B cell (primary cell): ENCODE measurements at regions not wholly inside any gene's neighbourhood (a gene's known extent, or its start where the extent isn't known, plus 50 kb on each side); places are given as distances from the start of the nearest gene placed in this dataset.

Experiments used
- ATAC-seq: fragments of 200-7000 bp; cut with Tn5 transposase; one replicate; pipeline ENCODE4 v1.10.0; 2021; ENCODE audit warnings: low read depth, mild to moderate bottlenecking, moderate number of reproducible peaks, moderate library complexity
- CTCF ChIA-PET: fragments of 350-600 bp; sonication (Branson Sonifier 250); formaldehyde crosslinking; loops from one replicate; lab custom pipeline; 2021; ENCODE audit warnings: antibody characterized with exemption, inconsistent platforms; lab: Charles Lee
- POLR2A ChIA-PET: fragments of 350-600 bp; sonication (Branson Sonifier 250); formaldehyde crosslinking; loops from one replicate; lab custom pipeline; 2021; ENCODE audit warnings: antibody characterized with exemption; lab: Charles Lee
- DNase-seq: peaks from one replicate; pipeline ENCODE4 v3.0.0; 2013
- H2AFZ ChIP-seq: 2 replicates; pipeline ENCODE4 v1.6.1; 2012; ENCODE audit warnings: mild to moderate bottlenecking, low read depth, low read length; ENCODE audit not compliant: insufficient read depth, poor library complexity, severe bottlenecking
- H3K27ac ChIP-seq, 2 donors: 1 replicate in 1 of 2; 2 replicates in 1 of 2; pipeline ENCODE4 v1.5.1; 2012 to 2013; ENCODE audit warnings: low read length in 2 of 2, mild to moderate bottlenecking in 2 of 2, moderate library complexity in 1 of 2
- H3K27me3 ChIP-seq, 4 experiments: fragments of 200-600 bp in 1 of 4; sonication (generic) in 1 of 4; replicated peaks in 1 of 4; 1 replicate in 2 of 4; 2 replicates in 2 of 4; pipeline versions ENCODE4 v1.6.1 to v1.7.0; 2013 to 2016; ENCODE audit warnings: low read length in 3 of 4, mild to moderate bottlenecking in 2 of 4, mixed read lengths in 1 of 4, moderate library complexity in 1 of 4; ENCODE audit not compliant: insufficient read depth in 4 of 4, control insufficient read depth in 3 of 4; ENCODE audit errors: control extremely low read depth in 1 of 4
- H3K36me3 ChIP-seq, 2 experiments: replicated peaks in 1 of 2; 1 replicate in 1 of 2; 2 replicates in 1 of 2; pipeline versions ENCODE4 v1.6.1 to v1.7.1; 2013; ENCODE audit warnings: low read length in 1 of 2; ENCODE audit not compliant: insufficient read depth in 2 of 2, control insufficient read depth in 1 of 2; ENCODE audit errors: control extremely low read depth in 1 of 2, extremely low read depth in 1 of 2
- H3K4me1 ChIP-seq, 2 donors: fragments of 200-600 bp in 1 of 2; sonication (generic) in 1 of 2; 1 replicate in 1 of 2; 2 replicates in 1 of 2; pipeline versions ENCODE4 v1.5.1 to v1.6.1; 2013 to 2017; ENCODE audit warnings: low read length in 2 of 2; ENCODE audit not compliant: control insufficient read depth in 2 of 2, insufficient read depth in 2 of 2
- H3K4me2 ChIP-seq: replicated peaks from 2 replicates; pipeline ENCODE3; 2012; ENCODE audit warnings: mild to moderate bottlenecking, low read depth, low read length; ENCODE audit not compliant: poor library complexity, severe bottlenecking
- H3K4me3 ChIP-seq, 5 experiments: fragments of 200-600 bp in 1 of 5; sonication (generic) in 1 of 5; 1 replicate in 3 of 5; 2 replicates in 2 of 5; pipeline versions ENCODE4 v1.5.1 to v1.7.0; 2011 to 2016; ENCODE audit warnings: low read length in 4 of 5, mild to moderate bottlenecking in 4 of 5, low read depth in 2 of 5, control low read depth in 1 of 5, moderate library complexity in 1 of 5; ENCODE audit not compliant: insufficient read depth in 1 of 5; ENCODE audit errors: control extremely low read depth in 1 of 5, extremely low read depth in 1 of 5
- H3K79me2 ChIP-seq: fragments of 200-600 bp; sonication (generic); one replicate; pipeline ENCODE4 v1.6.0; 2016; ENCODE audit warnings: low read length; ENCODE audit not compliant: control insufficient read depth, insufficient read depth
- H3K9ac ChIP-seq: fragments of 200-600 bp; sonication (generic); 2 replicates; pipeline ENCODE4 v1.6.1; 2017; ENCODE audit warnings: mild to moderate bottlenecking, low read length, moderate library complexity
- H3K9me3 ChIP-seq, 3 donors: one replicate each; pipeline versions ENCODE4 v1.6.1 to v1.7.1; 2013; ENCODE audit warnings: low read length in 2 of 3; ENCODE audit not compliant: control insufficient read depth in 2 of 3, insufficient read depth in 1 of 3; ENCODE audit errors: control extremely low read depth in 1 of 3
- H4K20me1 ChIP-seq: 2 replicates; pipeline ENCODE4 v1.6.0; 2012; ENCODE audit warnings: mild to moderate bottlenecking, low read length; ENCODE audit not compliant: insufficient read depth, control insufficient read depth, poor library complexity, severe bottlenecking
- H3K27ac Mint-ChIP-seq: one replicate; pipeline ENCODE4 v1.8.0; 2021; ENCODE audit warnings: mixed read lengths
- H3K27me3 Mint-ChIP-seq: one replicate; pipeline ENCODE4 v1.8.0; 2021; ENCODE audit warnings: mixed read lengths
- H3K4me1 Mint-ChIP-seq: one replicate; pipeline ENCODE4 v1.8.0; 2021; ENCODE audit warnings: mixed read lengths
- H3K4me3 Mint-ChIP-seq: one replicate; pipeline ENCODE4 v1.8.0; 2021; ENCODE audit warnings: mixed read lengths
- H3K9me3 Mint-ChIP-seq: one replicate; pipeline ENCODE4 v1.8.0; 2022; ENCODE audit warnings: mixed read lengths; ENCODE audit not compliant: insufficient read depth
- EZH2 ChIP-seq: IDR thresholded peaks from 2 replicates; pipeline ENCODE4 v1.6.1; 2012; ENCODE audit warnings: borderline replicate concordance, low read depth, mild to moderate bottlenecking, moderate library complexity, low read length; ENCODE audit not compliant: insufficient read depth, poor library complexity, severe bottlenecking
- WGBS: methylation state at CpG from one replicate; pipeline ENCODE4 v1.1.5; 2013; ENCODE audit warnings: missing lambda C conversion rate; ENCODE audit not compliant: insufficient coverage; 5-methylcytosine and 5-hydroxymethylcytosine counted together
- intact Hi-C: fragments of 100-400 bp; cut with micrococcal nuclease; formaldehyde crosslinking; loops from one replicate; pipeline ENCODE4 v1.10.0; 2022
- TF ChIP-seq, protein P1 (sequence below): fragments of 200-600 bp; IDR thresholded peaks from one replicate; pipeline ENCODE4 v1.8.0; 2022; ENCODE audit warnings: antibody characterized with exemption, mild to moderate bottlenecking

DNA sequence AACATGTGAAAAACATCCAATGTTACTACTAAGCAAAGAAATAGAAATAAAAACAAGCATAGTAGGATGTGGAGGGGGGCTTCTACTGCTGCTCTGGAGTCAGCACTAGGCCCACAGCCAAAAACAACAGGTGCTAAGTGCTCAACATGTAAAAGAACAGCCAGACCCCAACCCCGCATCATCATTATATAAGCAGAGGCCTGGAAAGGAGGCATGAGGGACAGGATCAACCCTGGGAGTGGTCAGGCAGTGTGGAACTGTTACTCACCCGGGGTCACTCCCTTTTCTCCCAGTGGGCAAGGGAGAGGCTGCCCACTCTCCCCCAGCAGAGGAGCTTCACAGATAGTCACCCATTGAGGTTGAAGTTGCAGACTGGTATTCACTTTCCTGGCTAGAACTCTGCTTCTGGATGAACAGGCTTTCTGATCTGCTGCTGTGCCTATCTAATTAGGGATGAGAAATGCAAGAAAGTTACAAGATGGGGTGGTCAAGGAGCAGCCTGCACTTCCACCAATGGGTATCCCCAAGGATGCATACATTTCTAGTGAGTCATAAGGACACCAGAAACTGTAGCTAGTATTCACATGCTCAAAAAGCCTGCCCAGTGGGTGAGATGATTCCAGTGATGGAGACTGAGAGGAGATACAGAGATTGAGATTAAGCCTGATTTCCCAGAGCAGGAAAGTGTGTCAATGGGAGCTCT lies 480.1 kb upstream of the TCF4 start:
- TF ChIP-seq EZH2 = no peak
- TF ChIP-seq, protein P1, sequence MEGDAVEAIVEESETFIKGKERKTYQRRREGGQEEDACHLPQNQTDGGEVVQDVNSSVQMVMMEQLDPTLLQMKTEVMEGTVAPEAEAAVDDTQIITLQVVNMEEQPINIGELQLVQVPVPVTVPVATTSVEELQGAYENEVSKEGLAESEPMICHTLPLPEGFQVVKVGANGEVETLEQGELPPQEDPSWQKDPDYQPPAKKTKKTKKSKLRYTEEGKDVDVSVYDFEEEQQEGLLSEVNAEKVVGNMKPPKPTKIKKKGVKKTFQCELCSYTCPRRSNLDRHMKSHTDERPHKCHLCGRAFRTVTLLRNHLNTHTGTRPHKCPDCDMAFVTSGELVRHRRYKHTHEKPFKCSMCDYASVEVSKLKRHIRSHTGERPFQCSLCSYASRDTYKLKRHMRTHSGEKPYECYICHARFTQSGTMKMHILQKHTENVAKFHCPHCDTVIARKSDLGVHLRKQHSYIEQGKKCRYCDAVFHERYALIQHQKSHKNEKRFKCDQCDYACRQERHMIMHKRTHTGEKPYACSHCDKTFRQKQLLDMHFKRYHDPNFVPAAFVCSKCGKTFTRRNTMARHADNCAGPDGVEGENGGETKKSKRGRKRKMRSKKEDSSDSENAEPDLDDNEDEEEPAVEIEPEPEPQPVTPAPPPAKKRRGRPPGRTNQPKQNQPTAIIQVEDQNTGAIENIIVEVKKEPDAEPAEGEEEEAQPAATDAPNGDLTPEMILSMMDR = no peak
- intact Hi-C loops = no loop called here
- no peak overlapping the region for H3K9ac ChIP-seq
- no peaks in the 10 kb centered on the region for H3K9me3 ChIP-seq
- ATAC-seq (no peak), DNase-seq (no peak)
- H3K4me3 ChIP-seq = no peak overlapping the region
- H3K79me2 ChIP-seq = no peaks in the 10 kb centered on the region
- no peak overlapping the region for H2AFZ ChIP-seq
- no peak overlapping the region for H3K4me2 ChIP-seq
- Mint-ChIP-seq H3K4me3 (no peak overlapping the region), H3K27me3 (no peaks in the 10 kb centered on the region), H3K4me1 (no peaks in the 10 kb centered on the region), H3K27ac (no peak overlapping the region), H3K9me3 (no peaks in the 10 kb centered on the region)
- H4K20me1 ChIP-seq = no peaks in the 10 kb centered on the region
- WGBS = 86% methylated on average over 1 of the region's 2 CpGs
- H3K27ac ChIP-seq = no peak overlapping the region
- H3K4me1 ChIP-seq = no peaks in the 10 kb centered on the region
- CTCF ChIA-PET = no interaction called here
- H3K27me3 ChIP-seq = no peaks in the 10 kb centered on the region
- H3K36me3 ChIP-seq = no peaks in the 10 kb centered on the region
- POLR2A ChIA-PET = no interaction called here

DNA sequence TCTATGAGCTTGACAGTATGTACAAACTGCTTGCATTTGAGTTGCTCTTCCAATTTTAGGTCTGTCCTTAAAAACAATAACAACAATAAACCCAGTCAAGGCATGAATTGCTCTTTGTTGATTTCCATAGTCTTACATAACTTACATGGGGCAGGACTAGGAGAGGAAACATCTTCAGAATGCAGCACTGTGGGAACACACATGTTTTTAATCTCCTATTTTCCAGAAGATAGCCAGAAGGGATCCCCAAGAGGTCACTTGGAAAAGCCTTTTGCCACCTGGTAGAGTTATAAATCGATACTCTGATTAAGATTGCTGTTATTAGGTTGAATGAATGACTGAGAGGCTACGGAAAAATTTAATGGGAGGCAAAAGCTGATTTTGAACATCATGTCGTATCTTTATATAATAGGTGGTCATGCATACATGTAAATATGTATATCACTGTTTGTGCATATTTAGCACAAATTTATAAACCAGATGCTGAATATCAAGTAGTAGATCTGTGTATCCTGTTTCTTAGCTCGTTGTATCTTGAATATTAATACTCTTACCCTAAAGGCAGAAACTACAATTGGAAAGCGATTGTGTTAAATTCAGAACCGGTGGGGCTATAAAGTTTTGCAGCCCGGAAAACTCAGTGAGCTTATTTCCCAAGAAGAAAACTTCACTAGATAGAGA lies 479.4 kb upstream of the TCF4 start:
- H3K9me3 Mint-ChIP-seq = no peaks in the 10 kb centered on the region
- TF ChIP-seq, protein P1 = no peak
- no peak for TF ChIP-seq EZH2

More for the DNA sequence above, 479.4 kb upstream of the TCF4 start:
- no peaks in the 10 kb centered on the region for H3K27me3 ChIP-seq
- H3K27ac Mint-ChIP-seq = no peak overlapping the region
- intact Hi-C loops = no loop called here
- no peaks in the 10 kb centered on the region for H3K4me1 Mint-ChIP-seq
- H3K27me3 Mint-ChIP-seq = no peaks in the 10 kb centered on the region
- CTCF ChIA-PET = no interaction called here
- H4K20me1 ChIP-seq = no peaks in the 10 kb centered on the region
- ATAC-seq (no peak), DNase-seq (no peak)
- H3K9ac ChIP-seq = no peak overlapping the region
- no peak overlapping the region for H3K27ac ChIP-seq
- H3K4me3 Mint-ChIP-seq = no peak overlapping the region
- POLR2A ChIA-PET = interaction anchor here (0.8 kb wide), 1 partner anchor 379 kb away, joined by 6 read pairs; no protein-coding TSS in a partner anchor
- H3K9me3 ChIP-seq = no peaks in the 10 kb centered on the region
- no peaks in the 10 kb centered on the region for H3K4me1 ChIP-seq
- 88% methylated on average over 1 of the region's 7 CpGs for WGBS
- no peak overlapping the region for H3K4me3 ChIP-seq
- H3K79me2 ChIP-seq = no peaks in the 10 kb centered on the region
- H2AFZ ChIP-seq = no peak overlapping the region
- H3K36me3 ChIP-seq = no peaks in the 10 kb centered on the region
- no peak overlapping the region for H3K4me2 ChIP-seq
